AML-193 (cell line): ENCODE measurements at regions not wholly inside any gene's neighbourhood (a gene's known extent, or its start where the extent isn't known, plus 50 kb on each side); places are given as distances from the start of the nearest gene placed in this dataset.

Experiments used
- DNase-seq, 2 experiments: peaks; one replicate each; lab custom pipeline; 2025; lab: John Stamatoyannopoulos, UW

DNA sequence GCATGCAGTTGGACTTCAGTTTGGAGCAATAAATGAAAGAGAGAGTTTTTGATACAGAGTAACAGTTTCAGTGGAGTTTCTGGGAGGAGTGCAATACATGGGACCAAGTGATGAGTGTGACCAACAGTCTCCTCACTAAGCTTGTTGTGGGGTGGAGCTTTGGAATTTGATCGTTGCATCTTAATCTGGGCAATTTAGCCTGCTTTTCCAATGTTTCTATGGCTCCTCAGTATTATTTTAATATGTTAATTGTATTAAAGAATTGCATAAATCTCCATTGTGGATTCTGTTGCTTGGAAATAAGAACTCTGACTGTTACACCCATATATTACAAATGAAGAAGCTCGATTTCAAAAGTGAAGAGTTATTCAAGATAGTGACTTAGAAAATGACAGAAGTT, 446.6 kb upstream of the LRATD1 start:
- DNase-seq: no peak

DNA sequence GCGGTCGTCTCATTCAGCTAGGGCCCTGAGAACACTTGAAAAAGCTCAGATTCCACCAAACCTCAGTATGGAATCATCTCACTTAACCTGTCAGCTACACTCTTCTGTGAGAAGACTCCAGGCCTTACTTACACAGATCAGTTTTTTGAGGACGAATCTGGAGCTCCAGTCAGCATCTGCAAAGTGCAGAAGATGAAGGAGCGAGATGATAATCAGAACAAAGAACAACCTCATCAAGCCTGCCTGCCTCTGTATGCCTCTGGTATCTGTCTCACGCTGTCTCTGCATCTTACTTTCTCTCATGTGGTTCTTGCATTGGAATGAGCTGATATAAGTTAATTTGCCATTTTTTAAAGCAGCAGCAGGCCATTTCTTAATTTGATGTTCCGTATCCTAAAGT, 444.1 kb upstream of the LRATD1 start:
- DNase-seq: no peak

DNA sequence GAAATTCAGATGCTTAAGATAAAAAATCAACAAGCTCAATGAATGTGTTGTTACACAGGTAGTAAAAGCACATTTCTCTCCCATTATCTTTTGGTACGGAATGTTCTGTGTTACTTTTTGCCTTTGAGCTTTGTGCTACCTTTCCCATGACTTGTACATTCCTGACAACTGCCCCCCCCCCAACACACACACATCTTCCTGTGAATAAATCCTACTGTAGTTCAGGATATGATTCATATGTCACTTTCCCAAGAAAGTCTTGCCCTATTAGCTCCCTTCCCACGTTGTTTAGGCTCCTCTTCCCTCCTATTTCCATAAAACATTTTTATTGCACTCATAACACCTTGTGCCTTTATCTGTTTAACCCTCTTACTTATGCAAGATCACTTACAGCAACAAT, 442.6 kb upstream of the LRATD1 start:
- no peak for DNase-seq

DNA sequence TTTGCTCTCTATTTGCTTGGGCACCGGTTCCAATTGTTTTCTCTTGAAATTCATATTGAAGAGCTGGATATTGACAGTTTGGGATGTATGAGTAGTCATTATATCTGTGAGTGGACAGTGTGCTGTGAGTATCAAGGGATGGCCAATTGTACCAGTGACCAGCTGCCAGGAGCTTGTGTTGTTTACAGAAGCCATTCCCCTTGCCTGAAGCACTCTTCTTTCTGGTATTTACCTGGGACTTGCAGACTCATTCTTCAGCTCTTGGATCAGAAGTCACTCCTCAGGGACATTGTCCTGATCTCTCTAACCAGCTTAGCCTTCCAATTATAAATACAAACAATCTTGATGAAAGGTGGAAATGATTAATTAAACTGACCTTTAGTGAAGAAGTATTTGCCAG, 438.3 kb upstream of the LRATD1 start:
- no peak for DNase-seq

DNA sequence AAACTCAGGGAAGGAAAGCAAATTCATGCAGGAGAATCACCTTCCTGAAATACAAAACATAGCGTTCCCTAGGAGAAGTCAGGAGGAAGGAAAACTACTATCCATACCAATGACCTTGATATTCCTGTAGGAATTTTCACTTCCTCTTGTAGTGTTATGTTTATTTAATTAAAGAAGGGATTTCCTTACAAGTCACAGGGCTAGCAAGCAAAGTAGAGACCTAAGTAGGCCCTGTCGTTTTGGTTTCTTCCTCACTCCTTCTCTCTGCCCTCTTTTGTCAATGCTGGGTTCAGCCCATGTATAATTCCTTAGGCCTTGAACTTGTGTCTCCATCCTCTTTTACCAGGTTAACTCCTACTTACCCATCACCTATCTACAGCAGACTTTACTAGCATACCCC, 435.2 kb upstream of the LRATD1 start:
- DNase-seq: no peak

DNA sequence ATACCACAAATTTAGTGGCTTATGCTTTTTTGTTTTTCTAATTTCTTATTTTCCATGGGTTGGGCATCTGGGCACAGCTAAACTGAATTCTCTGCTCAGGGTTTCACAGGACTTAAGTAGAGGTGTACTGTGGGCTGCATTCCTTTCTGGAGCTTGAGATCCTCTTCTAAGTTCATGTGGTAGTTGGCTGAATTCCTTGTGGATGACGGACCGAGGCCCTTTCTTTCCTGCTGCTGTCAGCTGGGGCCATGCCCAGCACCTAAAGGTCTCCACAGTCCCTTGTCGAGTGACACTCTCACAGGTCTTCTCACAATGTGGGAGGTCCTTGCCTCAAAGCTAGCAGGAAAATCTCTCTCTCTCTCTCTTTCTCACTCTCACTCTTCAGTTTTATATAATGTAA, 433.5 kb upstream of the LRATD1 start:
- DNase-seq: no peak

DNA sequence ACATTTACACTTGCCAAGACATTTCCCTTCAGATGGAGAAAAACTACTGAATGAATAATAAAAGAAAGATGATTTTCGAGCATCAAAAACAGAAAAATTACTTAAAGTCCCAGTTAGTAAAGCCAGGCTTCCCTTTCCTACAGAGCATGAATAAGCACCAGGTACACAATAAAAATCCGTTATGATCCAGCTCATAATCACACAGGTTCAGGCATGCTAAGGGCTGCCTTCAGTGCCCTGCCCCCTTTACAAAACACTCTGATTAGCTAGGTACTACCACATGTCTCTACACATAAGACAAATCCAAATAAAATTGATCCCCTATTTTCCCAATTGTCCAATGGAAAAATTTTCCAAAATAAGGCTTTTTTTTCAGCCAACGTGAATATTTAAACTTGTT, 413.2 kb upstream of the LRATD1 start:
- no peak for DNase-seq

DNA sequence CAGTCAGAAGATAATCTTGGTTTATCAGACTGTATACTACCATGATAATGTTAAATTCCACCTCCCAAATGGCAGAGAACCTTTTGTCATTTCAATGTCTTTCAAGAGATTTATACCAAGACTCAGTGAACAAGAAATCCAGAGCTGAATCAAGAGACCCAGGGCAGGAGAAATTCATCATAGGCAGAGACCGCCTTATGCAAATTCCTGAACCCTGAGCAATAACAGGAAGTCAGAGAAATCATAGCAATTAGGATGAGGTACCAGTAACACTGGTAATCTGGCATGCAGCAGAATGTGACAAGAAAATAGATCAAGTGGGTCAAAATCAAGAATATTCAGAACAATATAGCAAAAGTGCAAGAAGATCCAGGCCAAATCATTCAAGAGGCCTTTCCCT, 412.4 kb upstream of the LRATD1 start:
- no peak for DNase-seq

DNA sequence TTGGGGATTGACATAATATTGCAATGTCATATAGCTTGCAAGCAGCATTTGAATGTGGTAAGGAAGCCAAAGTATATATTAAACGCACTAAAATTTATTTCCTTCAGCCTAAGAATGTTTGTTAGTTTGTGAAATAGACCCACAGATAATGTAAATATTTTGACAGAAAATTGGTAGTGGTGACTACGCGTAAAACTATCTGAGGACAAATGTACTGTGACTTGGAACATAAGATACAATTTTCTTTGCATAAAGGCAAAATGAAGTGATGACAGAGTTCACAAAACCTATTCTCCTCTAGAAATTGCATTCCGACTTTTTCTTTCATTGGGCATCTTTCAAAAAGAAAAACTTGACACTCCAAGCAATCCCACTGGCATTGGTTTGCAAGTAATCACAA, 411.1 kb upstream of the LRATD1 start:
- no peak for DNase-seq

DNA sequence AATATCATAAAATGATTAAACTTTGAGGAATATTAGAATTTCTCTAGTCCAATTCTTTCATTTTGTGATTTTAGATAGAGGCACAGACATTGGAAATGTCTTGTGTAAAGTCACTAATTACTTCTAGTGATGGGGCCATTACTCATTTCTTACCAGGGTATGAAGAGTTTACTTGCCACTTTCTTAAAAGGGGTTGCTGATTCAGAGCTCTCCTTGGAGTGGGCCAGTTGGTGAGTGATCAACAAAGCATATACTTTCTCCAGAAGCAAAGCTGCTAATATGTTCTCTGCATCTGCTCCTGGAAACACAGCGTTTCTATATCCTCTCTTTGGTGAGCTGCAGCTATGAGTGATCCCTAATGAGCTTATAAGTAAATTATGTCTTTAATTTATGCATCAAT, 408.9 kb upstream of the LRATD1 start:
- no peak for DNase-seq

DNA sequence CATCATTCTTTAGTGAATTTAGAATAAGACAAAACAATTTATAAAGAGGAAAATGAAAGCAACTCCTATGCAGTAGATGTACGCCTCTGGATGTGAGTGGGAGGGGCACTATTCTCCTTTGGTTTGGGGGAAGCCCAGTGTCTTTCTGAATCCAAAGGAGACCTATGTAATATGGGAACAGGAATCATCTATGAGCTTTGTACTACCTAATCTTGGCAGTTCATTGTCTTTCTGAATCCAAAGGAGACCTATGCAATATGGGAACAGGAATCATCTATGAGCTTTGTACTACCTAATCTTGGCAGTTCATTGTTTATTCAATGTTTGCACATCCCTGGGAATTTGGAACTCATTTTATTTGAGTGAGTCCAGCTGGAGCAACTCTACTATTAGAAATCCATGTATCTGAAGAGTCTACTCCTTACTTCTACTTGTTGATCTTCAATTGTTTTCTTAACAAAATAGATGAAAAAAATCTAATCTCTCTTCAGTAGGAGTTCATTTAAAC, 401.1 kb upstream of the LRATD1 start:
- no peak for DNase-seq

DNA sequence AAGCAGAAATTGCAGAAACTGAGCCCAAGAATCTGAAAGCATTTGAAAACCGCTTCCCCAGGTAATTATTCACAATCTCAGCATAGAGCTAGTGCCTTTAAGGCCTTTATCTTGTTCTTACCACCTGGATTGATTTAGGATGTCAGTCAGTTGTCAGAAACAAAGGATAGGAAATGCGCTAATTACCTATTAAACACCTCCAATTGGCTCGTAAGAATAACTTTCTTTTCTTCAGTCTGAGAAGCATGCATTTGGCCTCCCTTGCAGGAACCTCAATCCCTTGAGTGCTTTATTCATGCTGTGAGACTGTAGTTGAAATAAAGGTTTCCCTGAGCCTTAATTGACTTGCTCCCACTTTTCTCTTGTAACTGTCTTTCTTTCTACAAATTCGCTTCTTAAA, 400.3 kb upstream of the LRATD1 start:
- DNase-seq: no peak

DNA sequence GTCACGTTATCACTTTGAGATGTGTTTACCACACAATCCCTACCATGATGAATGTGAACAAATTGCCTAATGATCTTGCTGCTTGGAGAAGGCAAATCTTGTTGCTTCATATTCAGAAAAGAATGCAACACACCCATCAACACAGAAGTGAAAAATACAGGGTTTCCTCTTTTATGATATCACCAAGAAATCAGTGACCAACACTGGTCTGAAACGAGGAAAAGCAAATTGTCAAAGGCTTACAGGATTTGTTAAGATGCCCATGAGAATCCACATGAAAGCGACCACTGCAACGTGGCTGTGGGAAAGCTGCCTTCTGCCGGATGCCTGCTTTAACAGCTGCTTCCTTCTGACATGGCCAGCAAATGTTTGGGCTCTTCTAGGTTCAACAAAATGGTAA, 397.6 kb upstream of the LRATD1 start:
- DNase-seq: no peak

DNA sequence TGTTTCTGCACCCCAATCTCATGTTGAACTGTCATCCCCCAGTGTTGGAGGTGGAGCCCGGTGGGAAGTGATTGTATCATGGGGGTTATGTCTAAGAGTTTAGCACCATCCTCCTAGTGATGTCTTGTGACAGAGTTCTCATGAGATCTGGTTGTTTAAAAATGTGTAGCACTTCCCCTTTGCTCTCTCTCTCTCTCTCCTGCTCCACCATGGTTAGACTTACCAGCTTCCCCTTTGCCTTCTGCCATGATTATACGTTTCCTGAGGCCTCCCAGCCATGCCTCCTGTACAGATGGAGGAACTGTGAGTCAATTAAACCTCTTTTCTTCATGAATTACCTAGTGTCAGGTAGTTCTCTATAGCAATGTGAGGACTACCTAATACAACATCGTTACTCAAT, 396.9 kb upstream of the LRATD1 start:
- no peak for DNase-seq

DNA sequence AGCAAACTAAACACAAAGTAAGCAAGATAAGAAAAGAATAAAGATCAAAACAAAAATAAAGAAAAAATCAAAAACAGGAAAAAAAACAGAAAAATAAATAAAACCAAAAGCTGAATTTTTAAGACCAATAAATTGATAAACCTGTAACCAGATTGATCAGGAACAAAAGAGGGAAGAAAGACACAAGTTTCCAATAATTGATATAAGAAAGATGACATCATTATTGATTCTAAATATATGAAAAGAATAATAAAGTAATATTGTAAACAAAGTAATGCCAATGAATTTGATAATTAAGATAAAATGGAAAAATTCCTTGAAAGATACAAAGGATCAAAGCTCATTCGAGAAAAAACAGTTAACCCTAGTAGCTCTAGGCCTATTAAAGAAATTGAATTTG, 394.6 kb upstream of the LRATD1 start:
- DNase-seq: no peak

DNA sequence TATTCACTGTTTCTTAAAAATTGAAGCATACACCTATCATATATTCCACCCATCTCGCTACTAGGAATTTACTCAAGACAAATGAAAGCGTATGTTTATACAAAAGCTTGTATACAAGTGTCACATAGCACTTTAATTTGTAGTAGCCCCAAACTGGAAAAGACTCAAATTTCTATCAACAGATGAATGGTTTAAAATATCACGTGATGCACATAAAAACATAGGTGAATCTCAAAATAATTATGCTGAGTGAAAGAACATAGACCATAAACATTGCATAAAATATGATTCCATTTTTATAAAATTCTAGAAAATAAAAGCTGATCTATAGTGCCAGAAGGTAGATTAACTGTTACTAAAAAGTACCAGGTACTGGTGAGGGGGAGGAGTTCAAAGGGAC, 392.9 kb upstream of the LRATD1 start:
- DNase-seq: no peak

DNA sequence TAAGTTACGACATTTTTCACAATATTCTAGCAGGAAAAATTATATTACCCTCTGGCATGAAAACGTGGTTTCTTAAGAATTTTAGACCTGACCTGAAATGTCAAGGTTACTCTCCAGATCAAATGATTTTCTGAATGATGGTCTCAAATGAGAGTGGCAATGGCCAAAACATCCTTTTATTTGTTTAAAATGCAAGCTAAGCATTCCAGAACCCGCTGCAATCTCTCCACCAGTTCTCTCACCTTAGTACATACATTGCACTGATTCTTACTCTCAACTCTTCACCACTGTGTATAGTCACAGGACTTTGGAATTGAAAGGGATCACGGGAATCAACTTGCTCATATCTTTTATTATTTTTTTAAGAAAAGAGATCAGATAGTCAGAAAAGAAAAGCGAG, 391.6 kb upstream of the LRATD1 start:
- DNase-seq: no peak

DNA sequence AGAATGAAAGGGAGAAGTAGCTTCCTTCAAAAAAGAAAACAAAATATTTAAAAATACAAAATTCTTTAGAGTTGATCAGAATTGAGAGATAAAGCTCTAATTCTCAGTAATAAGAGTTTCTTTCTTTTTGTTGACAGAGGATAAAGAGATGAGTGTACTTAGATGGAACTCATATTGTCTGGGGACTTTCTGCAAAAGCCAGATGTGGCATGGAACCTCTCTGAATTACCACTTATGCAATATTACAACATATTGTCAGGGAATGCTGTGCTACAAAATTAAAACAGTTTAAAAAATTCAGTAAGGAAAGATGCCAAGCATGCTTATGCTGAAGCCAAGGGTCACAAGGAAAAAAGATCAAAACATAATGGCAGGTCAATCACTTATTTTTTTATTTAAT, 386.6 kb upstream of the LRATD1 start:
- no peak for DNase-seq

DNA sequence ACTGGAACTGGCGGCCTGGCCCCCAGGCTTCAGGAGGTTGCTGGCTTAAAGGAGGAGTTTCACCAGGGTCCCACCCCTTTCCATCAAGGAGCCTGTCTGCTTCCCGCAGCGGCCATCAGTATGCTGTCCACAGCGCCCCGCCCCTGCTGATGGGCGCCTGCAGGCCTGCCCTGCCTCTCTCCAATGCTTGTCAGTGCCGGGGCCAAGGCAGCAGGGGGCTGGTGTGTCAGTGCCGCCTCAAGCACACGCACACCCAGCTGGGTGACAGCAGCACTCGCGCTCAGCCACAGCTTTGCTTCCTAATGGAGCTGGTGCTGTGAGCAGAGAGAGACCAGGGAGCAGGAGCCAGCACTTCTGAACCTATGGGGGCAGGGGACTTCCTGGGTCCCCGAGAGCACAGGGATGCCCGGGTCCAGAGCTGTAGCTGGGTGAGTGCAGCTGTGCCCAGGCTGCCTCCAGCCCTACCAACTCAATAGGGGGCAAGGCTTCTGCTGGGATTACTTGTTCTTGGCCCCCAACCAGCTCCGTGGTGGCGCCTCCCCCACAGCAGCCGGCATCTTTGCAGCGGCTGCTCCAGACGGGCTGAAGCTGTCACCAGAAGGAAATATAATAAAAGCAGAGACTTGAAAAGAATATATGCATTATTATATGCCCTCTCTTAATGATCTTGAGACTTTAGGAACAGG, 377.2 kb upstream of the LRATD1 start:
- DNase-seq: no peak

DNA sequence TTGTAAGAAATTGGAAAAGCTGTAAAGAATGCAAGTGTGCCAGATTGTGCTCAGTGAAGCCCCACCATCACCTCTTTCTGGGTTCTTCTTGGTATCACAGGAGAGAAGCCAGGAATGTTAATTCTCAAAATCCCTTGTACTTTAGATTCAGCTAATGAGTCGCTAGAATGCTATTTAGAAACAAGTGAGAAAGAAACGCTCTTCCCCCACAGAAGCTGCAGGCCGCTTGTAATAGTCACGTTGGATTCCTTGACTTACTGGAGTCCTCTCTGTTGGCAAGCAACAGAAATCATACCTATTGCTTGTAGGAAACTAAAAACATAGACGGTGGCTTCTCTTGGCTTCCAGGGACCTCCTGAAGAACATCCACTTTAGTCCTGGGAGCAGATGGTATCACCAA, 375.6 kb upstream of the LRATD1 start:
- no peak for DNase-seq

DNA sequence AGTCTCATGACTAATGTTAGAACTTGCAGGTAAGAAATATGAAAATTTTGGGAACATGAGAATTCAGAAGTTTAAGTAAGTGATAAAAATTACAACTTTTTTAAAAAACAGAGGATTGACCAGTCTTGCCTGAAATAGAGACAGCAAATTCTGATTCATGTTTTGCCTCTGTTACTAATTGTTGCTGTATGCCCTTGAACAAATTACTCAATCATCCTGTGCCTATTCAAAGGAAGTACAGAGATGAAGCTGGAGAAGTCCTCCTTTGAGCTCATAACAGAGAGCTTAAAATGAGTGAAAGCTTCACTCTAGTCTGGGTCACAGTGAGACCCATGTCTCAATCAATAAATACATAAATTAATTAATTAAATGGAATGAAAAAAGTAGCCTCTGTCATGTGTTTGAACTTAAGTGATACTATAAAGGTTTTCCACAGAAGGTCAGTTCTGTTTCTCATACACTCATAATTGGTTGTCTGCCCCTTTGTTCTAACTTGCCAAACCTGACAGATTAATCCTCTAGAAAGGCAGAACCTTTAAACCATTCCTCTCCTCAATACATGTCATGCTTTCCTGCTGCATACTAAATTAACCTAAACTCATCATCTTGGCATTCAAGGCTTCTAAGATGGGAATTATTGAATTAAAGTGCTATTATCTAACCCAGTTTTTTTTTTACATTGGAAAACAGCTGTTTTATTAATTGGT, 374.6 kb upstream of the LRATD1 start:
- DNase-seq: no peak

DNA sequence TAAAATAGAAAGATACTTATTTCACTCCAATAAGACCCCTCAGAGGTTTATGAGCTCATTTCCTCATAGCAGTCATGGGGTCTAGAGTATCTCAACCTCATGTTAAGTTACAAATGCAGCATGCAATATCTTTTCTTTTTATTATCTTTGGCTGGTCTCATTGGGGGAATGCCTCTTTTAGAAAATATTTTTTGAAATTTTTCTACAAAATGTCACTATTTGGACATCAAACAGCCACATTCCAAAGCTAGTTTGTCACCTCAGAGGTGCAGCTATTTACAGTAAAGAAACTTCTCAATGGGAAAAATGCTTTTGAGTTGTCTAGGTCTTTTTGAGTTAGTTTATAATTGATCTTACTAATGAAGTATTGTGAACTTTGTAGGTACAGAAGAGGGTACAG, 370.7 kb upstream of the LRATD1 start:
- DNase-seq: no peak

DNA sequence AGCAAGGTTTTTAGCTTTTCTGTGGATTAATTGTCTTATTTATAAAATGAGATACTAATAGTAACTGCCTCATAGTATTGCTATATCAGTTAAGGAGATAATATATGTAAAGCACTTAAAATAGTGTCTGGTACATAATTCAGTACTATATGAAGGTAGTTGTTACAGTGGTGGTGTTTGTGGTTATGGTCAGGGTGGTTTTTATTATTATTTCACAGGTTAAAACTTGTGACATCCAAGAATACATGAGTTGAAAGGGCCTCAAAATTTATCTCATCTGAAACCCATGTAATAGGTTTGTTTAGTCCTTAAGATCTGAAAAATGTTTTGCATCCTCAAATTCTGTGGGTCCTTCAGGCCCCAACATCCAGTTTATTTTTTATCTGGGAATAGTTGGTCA, 369.5 kb upstream of the LRATD1 start:
- no peak for DNase-seq

DNA sequence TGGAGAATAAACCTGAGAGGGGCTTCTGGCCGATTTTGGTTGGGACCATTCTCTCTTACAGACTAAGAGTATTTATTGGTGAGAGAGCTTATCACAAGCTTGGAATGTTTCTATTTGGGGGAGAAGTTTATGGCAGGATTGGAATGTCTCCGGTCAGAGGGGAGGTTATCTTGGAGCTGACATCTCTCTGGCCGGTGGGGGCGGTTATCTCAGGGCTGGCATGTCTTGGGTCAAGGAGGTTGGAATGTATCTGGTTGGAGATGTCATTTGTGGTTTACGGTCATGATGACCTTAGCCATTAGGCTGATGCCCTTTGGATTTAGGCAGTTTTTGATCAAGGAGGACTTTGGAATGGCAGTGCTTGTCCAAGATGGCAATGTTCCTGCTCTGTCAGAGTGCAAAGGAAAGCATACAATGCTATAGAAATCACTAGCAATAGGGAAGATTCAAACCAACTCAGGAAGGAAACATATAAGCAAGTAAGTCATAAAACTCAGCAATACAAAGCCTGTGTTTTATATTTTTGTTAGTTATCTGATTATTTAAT, 362.4 kb upstream of the LRATD1 start:
- DNase-seq: no peak
